OCI-LY1 (cell line): ENCODE measurements at regions not wholly inside any gene's neighbourhood (a gene's known extent, or its start where the extent isn't known, plus 50 kb on each side); places are given as distances from the start of the nearest gene placed in this dataset.

Source experiments
- H2AFZ ChIP-seq: fragments of 200-600 bp; sonication (generic), shearing (Covaris generic); 2 replicates; pipeline ENCODE4 v1.6.0; 2014; ENCODE audit warnings: antibody characterized with exemption, mild to moderate bottlenecking, low read length
- H3F3A ChIP-seq: fragments of 200-600 bp; sonication (generic), shearing (Covaris generic); 2 replicates; pipeline ENCODE4 v1.6.0; 2014; ENCODE audit warnings: mild to moderate bottlenecking, antibody characterized with exemption, low read length, moderate library complexity; ENCODE audit not compliant: insufficient read depth
- H3K27ac ChIP-seq: fragments of 200-600 bp; sonication (generic); 2 replicates; pipeline ENCODE4 v1.5.1; 2014; ENCODE audit warnings: low read length, mixed run types, mild to moderate bottlenecking, low read depth; ENCODE audit not compliant: poor library complexity, severe bottlenecking
- H3K27me3 ChIP-seq: fragments of 200-600 bp; sonication (generic); 2 replicates; pipeline ENCODE4 v1.6.0; 2014; ENCODE audit warnings: antibody characterized with exemption, mild to moderate bottlenecking, low read length, moderate library complexity; ENCODE audit not compliant: insufficient read depth
- H3K36me3 ChIP-seq: fragments of 200-600 bp; sonication (generic); 2 replicates; pipeline ENCODE4 v1.6.1; 2014; ENCODE audit warnings: mild to moderate bottlenecking, antibody characterized with exemption, low read length, moderate library complexity, mixed read lengths; ENCODE audit not compliant: insufficient read depth
- H3K4me1 ChIP-seq: fragments of 200-600 bp; sonication (generic); 2 replicates; pipeline ENCODE4 v1.5.1; 2014; ENCODE audit warnings: mild to moderate bottlenecking, low read length, moderate library complexity; ENCODE audit not compliant: insufficient read depth, severe bottlenecking
- H3K4me2 ChIP-seq: fragments of 200-600 bp; sonication (generic), shearing (Covaris generic); 2 replicates; pipeline ENCODE4 v1.6.1; 2014; ENCODE audit warnings: low read length
- H3K4me3 ChIP-seq: fragments of 200-600 bp; sonication (generic); 2 replicates; pipeline ENCODE4 v1.5.1; 2014; ENCODE audit warnings: low read length, low read depth, mild to moderate bottlenecking, mixed read lengths; ENCODE audit not compliant: poor library complexity, severe bottlenecking
- H3K79me2 ChIP-seq: fragments of 200-600 bp; shearing (Covaris generic); 2 replicates; pipeline ENCODE4 v1.6.1; 2016; ENCODE audit warnings: mixed run types, low read length, mixed read lengths; ENCODE audit not compliant: insufficient read depth
- H3K9ac ChIP-seq: fragments of 200-600 bp; sonication (generic), shearing (Covaris generic); 2 replicates; pipeline ENCODE4 v1.6.1; 2014; ENCODE audit warnings: mild to moderate bottlenecking, low read length, mixed read lengths
- H3K9me2 ChIP-seq: fragments of 200-600 bp; sonication (generic), shearing (Covaris generic); 2 replicates; pipeline ENCODE4 v1.6.1; 2014; ENCODE audit warnings: low read depth, mild to moderate bottlenecking, low read length, mixed read lengths
- H3K9me3 ChIP-seq: fragments of 200-600 bp; shearing (Covaris generic); 2 replicates; pipeline ENCODE4 v1.6.1; 2014; ENCODE audit warnings: low read length, mixed read lengths
- H4K20me1 ChIP-seq: fragments of 200-600 bp; sonication (generic), shearing (Covaris generic); 2 replicates; pipeline ENCODE4 v1.6.0; 2016; ENCODE audit warnings: mild to moderate bottlenecking, low read length; ENCODE audit not compliant: insufficient read depth
- EZH2 ChIP-seq: fragments of 200-600 bp; sonication (generic), shearing (Covaris generic); IDR thresholded peaks from 2 replicates; pipeline ENCODE4 v1.8.0; 2017; ENCODE audit warnings: borderline replicate concordance, mixed run types, mild to moderate bottlenecking, antibody characterized with exemption, low read length, moderate library complexity, mixed read lengths
- TF ChIP-seq, protein P1 (sequence below): fragments of 200-600 bp; sonication (generic), shearing (Covaris generic); IDR thresholded peaks from 2 replicates; pipeline ENCODE4 v1.5.1; 2017; ENCODE audit warnings: mild to moderate bottlenecking, antibody characterized with exemption, low read length, moderate library complexity, mixed read lengths

- Histone ChIP-seq H3K79me2 (no peaks in the 10 kb centered on the region), H3K27ac (no peak overlapping the region), H3K9me2 (no peaks in the 10 kb centered on the region), H3K27me3 (no peaks in the 10 kb centered on the region), H3K36me3 (no peaks in the 10 kb centered on the region), H2AFZ (no peak overlapping the region), H3K9me3 (no peaks in the 10 kb centered on the region), H3K4me3 (no peak overlapping the region), H3F3A (no peaks in the 10 kb centered on the region), H4K20me1 (no peaks in the 10 kb centered on the region), H3K4me2 (no peak overlapping the region), H3K4me1 (no peaks in the 10 kb centered on the region), H3K9ac (no peak overlapping the region)
- TF ChIP-seq, protein P1, sequence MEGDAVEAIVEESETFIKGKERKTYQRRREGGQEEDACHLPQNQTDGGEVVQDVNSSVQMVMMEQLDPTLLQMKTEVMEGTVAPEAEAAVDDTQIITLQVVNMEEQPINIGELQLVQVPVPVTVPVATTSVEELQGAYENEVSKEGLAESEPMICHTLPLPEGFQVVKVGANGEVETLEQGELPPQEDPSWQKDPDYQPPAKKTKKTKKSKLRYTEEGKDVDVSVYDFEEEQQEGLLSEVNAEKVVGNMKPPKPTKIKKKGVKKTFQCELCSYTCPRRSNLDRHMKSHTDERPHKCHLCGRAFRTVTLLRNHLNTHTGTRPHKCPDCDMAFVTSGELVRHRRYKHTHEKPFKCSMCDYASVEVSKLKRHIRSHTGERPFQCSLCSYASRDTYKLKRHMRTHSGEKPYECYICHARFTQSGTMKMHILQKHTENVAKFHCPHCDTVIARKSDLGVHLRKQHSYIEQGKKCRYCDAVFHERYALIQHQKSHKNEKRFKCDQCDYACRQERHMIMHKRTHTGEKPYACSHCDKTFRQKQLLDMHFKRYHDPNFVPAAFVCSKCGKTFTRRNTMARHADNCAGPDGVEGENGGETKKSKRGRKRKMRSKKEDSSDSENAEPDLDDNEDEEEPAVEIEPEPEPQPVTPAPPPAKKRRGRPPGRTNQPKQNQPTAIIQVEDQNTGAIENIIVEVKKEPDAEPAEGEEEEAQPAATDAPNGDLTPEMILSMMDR: no peak
- no peak for TF ChIP-seq EZH2
These were observed 126.5 kb upstream of the HDAC9 start for GRCh38 chr7:18369011-18369410.

GRCh38 chr7:18370633-18371032 lies 124.9 kb upstream of the HDAC9 start:
- Histone ChIP-seq H2AFZ (no peak overlapping the region), H3F3A (no peaks in the 10 kb centered on the region), H3K27ac (no peak overlapping the region), H3K79me2 (no peaks in the 10 kb centered on the region), H3K36me3 (no peaks in the 10 kb centered on the region), H3K4me3 (no peak overlapping the region), H3K4me2 (no peak overlapping the region), H3K4me1 (no peaks in the 10 kb centered on the region), H3K9me3 (no peaks in the 10 kb centered on the region), H3K9me2 (no peaks in the 10 kb centered on the region), H4K20me1 (no peaks in the 10 kb centered on the region), H3K27me3 (no peaks in the 10 kb centered on the region), H3K9ac (no peak overlapping the region)
- no peak for TF ChIP-seq EZH2

DNA sequence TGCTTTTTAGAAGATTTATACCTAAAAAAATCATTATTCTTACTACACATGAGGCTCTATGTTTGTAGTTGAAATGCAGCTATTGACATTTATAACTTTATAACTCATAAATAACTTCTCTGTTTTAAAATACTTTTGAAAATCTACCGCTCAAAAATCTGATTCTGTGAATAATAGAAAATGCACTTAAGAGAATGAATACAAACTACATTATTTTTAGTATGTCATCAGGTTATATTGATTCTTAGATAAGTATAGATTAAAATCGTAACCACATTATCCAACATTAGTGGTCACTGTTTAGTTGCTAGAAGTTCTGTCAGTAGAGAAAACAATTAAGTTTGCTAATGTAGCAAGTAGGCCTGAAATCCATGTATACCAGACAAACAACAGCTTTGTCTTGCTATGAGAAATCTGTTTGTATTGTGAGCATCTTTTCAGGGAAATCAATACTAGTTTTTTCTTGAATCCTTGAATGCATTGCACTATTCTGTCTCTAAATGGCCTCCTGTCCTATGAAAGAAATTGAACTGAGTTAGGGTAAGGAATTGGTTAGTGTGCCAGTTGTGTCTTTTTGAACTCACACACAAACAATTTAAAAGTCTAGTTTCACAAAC lies 116.5 kb upstream of the HDAC9 start:
- 0 out of 2 replicates have a peak, but pooled peaks cover 3% of the 10 kb centered on the region for H3K9me2 ChIP-seq
- H3K36me3 ChIP-seq: no peaks in the 10 kb centered on the region
- H3K27me3 ChIP-seq: no peaks in the 10 kb centered on the region
- TF ChIP-seq EZH2: no peak
- TF ChIP-seq, protein P1: no peak
- H3K9me3 ChIP-seq: no peaks in the 10 kb centered on the region
- H3K79me2 ChIP-seq: no peaks in the 10 kb centered on the region
- no peaks in the 10 kb centered on the region for H3K4me1 ChIP-seq
- H3K4me2 ChIP-seq: no peak overlapping the region
- H2AFZ ChIP-seq: no peak overlapping the region
- no peak overlapping the region for H3K9ac ChIP-seq
- no peaks in the 10 kb centered on the region for H3F3A ChIP-seq
- no peaks in the 10 kb centered on the region for H4K20me1 ChIP-seq
- H3K27ac ChIP-seq: no peak overlapping the region
- H3K4me3 ChIP-seq: no peak overlapping the region

DNA sequence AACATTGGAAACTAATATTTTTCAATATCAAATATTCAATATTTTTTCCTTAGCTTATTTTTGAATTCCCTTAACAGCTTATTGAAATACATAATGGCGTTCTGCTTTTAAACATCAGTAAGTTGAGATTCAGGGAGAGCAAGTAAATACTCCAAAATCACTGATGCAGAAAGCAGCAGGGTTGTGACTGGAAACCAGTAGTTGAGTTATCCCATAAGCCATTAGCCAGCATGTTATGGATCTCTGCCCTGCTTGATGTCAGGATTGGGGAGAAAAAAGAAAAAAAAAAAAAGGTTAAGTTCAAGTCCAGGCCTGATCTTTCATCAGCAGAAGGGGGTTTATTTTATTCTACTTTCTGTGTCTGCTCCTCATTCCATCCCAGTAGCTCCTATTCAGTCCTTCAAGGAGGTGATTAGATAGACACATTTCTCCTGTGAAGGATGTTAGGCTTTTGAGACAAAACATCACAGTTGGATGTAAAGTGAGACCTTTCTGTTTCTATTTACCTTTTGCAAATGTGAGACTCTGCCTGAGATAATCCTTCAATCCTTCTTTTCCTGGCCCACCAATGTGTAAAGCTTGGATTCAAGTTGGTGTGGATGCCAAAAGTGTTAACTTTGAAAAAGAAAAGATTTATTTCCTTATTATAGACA lies 110.9 kb upstream of the HDAC9 start:
- H3K4me1 ChIP-seq: no peaks in the 10 kb centered on the region
- H3K27ac ChIP-seq: no peak overlapping the region
- H3K4me3 ChIP-seq: no peak overlapping the region

More for the DNA sequence above, 110.9 kb upstream of the HDAC9 start:
- no peak overlapping the region for H2AFZ ChIP-seq
- no peak overlapping the region for H3K9ac ChIP-seq
- H3K9me2 ChIP-seq: 0 out of 2 replicates have a peak, but pooled peaks cover 3% of the 10 kb centered on the region
- no peaks in the 10 kb centered on the region for H3K79me2 ChIP-seq
- H3K4me2 ChIP-seq: no peak overlapping the region
- 0 out of 2 replicates have a peak, but pooled peaks cover 2% of the 10 kb centered on the region for H4K20me1 ChIP-seq
- no peaks in the 10 kb centered on the region for H3K27me3 ChIP-seq
- H3K9me3 ChIP-seq: no peaks in the 10 kb centered on the region
- H3K36me3 ChIP-seq: no peaks in the 10 kb centered on the region
- H3F3A ChIP-seq: no peaks in the 10 kb centered on the region
- TF ChIP-seq EZH2: no peak
- TF ChIP-seq, protein P1: no peak
